Smooth muscle cell (in vitro differentiated cells): ENCODE measurements at regions not wholly inside any gene's neighbourhood (a gene's known extent, or its start where the extent isn't known, plus 50 kb on each side); places are given as distances from the start of the nearest gene placed in this dataset.

Source experiments
- DNase-seq: peaks from one replicate; lab custom pipeline; 2025; ENCODE audit not compliant: unreplicated experiment; lab: John Stamatoyannopoulos, UW
- H2AFZ ChIP-seq: fragments of 200-600 bp; sonication (generic); 2 replicates; pipeline ENCODE4 v1.6.0; 2016; ENCODE audit warnings: antibody characterized with exemption, low read depth, mild to moderate bottlenecking
- H3F3A ChIP-seq: fragments of 200-600 bp; sonication (generic); 2 replicates; pipeline ENCODE4 v1.6.0; 2017; ENCODE audit warnings: antibody characterized with exemption, low read depth
- H3K27ac ChIP-seq: fragments of 200-600 bp; sonication (generic); 2 replicates; pipeline ENCODE4 v1.5.1; 2016; ENCODE audit warnings: low read depth, mild to moderate bottlenecking
- H3K27me3 ChIP-seq: fragments of 200-600 bp; sonication (generic); 2 replicates; pipeline ENCODE4 v1.6.1; 2016; ENCODE audit warnings: low read depth, mild to moderate bottlenecking
- H3K36me3 ChIP-seq: fragments of 200-600 bp; sonication (generic); 2 replicates; pipeline ENCODE4 v1.5.1; 2016; ENCODE audit warnings: low read depth
- H3K4me1 ChIP-seq: fragments of 200-600 bp; sonication (generic); 2 replicates; pipeline ENCODE4 v1.5.1; 2016; ENCODE audit warnings: low read depth
- H3K4me2 ChIP-seq: fragments of 200-600 bp; sonication (generic); 2 replicates; pipeline ENCODE4 v1.6.0; 2016; ENCODE audit warnings: mild to moderate bottlenecking
- H3K4me3 ChIP-seq: fragments of 200-600 bp; sonication (generic); 2 replicates; pipeline ENCODE4 v1.5.1; 2016; ENCODE audit warnings: mild to moderate bottlenecking
- H3K79me2 ChIP-seq: fragments of 200-600 bp; sonication (generic); 2 replicates; pipeline ENCODE4 v1.6.0; 2016; ENCODE audit warnings: low read depth, mild to moderate bottlenecking
- H3K9ac ChIP-seq: fragments of 200-600 bp; sonication (generic); 2 replicates; pipeline ENCODE4 v1.6.0; 2016; ENCODE audit warnings: low read depth
- H3K9me3 ChIP-seq: fragments of 200-600 bp; sonication (generic); replicated peaks from 2 replicates; pipeline ENCODE4 v1.5.1; 2016; ENCODE audit warnings: low read depth
- H4K20me1 ChIP-seq: fragments of 200-600 bp; sonication (generic); 2 replicates; pipeline ENCODE4 v1.6.0; 2016; ENCODE audit warnings: low read depth
- WGBS: methylation state at CpG from one replicate; pipeline ENCODE4 v1.1.7; 2016; ENCODE audit warnings: low lambda C conversion rate; 5-methylcytosine and 5-hydroxymethylcytosine counted together
- TF ChIP-seq, protein P1 (sequence below): fragments of 200-600 bp; sonication (generic); IDR thresholded peaks from 2 replicates; pipeline ENCODE4 v1.5.1; 2017; ENCODE audit warnings: borderline replicate concordance, mild to moderate bottlenecking, antibody characterized with exemption; ENCODE audit not compliant: insufficient read depth, poor library complexity, severe bottlenecking

DNA sequence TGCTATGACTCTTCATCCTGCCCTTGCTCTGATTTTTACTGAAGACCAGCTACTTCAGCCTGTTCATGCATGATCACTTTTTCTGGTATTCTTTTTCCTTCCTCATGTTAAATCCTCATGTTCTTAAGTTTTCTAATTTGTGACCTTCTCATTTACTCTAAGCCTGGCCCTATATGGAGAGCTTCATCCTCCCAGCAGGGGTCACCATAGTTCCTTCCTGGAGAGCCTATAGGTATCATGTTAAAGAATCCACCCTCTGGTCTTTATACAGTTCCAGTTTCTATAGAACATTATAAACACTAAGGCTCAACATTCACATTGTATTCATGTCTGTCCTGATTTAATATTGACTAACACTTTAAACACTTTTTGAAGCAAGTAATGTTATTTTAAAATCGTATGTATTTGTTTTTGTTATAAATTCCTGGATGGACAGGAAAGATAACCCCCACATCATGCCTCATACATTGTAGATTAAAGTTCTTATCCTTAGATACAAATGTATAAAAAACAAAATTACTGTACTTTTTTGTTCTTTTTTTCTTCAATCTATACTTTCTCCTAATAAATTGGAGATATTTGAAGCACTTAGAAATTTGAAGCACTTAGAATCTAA lies 53.8 kb upstream of the OTUD4 start:
- H4K20me1 ChIP-seq: no peaks in the 10 kb centered on the region
- H2AFZ ChIP-seq: peak overlapping the region; percentile 63

DNA sequence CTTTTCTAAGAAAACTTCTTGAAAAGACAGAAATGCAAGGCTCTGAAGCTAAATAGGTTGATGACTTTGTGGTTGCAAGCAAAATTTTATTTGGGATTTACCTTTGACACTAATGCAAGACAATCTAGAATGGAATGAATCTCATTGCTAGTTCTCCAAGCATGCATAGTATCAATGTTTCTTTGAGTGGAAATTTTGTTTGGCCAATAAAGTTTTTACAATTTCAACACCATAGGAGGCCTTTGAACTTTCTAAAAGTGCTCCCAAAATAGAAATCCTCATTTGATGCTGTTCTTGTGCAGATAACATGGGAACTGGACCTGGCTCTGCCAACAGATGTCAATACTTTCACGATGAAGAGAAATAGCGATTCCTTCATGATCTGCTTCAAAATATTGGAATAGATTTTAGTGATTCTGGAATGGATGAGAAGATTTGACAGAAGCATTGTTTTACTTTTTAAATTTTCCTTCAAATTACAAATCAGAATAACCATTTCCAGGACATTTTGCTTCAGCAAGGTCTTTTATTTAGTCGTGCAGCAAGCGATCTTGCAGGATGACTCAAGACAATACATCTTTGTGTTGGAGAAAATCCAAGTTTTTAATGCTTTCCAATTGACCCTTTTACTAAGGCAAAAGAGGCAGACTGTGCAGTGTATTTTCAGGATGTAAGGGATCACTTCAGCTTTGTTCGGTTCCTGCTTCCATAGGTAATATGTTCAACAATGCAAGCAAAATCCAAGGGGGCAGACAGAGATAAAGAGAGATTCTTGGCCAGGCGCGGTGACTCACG lies 51.7 kb upstream of the OTUD4 start:
- WGBS: 92% methylated on average over 8 of the region's 8 CpGs
- H4K20me1 ChIP-seq: no peaks in the 10 kb centered on the region
- H3K27me3 ChIP-seq: no peaks in the 10 kb centered on the region
- no peaks in the 10 kb centered on the region for H3K9me3 ChIP-seq
- TF ChIP-seq, protein P1, sequence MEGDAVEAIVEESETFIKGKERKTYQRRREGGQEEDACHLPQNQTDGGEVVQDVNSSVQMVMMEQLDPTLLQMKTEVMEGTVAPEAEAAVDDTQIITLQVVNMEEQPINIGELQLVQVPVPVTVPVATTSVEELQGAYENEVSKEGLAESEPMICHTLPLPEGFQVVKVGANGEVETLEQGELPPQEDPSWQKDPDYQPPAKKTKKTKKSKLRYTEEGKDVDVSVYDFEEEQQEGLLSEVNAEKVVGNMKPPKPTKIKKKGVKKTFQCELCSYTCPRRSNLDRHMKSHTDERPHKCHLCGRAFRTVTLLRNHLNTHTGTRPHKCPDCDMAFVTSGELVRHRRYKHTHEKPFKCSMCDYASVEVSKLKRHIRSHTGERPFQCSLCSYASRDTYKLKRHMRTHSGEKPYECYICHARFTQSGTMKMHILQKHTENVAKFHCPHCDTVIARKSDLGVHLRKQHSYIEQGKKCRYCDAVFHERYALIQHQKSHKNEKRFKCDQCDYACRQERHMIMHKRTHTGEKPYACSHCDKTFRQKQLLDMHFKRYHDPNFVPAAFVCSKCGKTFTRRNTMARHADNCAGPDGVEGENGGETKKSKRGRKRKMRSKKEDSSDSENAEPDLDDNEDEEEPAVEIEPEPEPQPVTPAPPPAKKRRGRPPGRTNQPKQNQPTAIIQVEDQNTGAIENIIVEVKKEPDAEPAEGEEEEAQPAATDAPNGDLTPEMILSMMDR: no peak
- H3K79me2 ChIP-seq: no peaks in the 10 kb centered on the region
- no peak for DNase-seq
- H3K4me2 ChIP-seq: no peak overlapping the region
- no peak overlapping the region for H3K9ac ChIP-seq
- H3K27ac ChIP-seq: no peak overlapping the region
- H3K36me3 ChIP-seq: no peaks in the 10 kb centered on the region
- no peaks in the 10 kb centered on the region for H3F3A ChIP-seq
- no peak overlapping the region for H3K4me3 ChIP-seq
- no peak overlapping the region for H2AFZ ChIP-seq
- H3K4me1 ChIP-seq: no peaks in the 10 kb centered on the region

More for the DNA sequence above, 53.8 kb upstream of the OTUD4 start:
- TF ChIP-seq, protein P1: peak; percentile 97
- H3K9ac ChIP-seq: no peak overlapping the region
- no peaks in the 10 kb centered on the region for H3K36me3 ChIP-seq
- DNase-seq: no peak
- H3K79me2 ChIP-seq: no peaks in the 10 kb centered on the region
- H3K4me1 ChIP-seq: no peaks in the 10 kb centered on the region
- 13% methylated on average over 1 of the region's 1 CpG for WGBS
- no peaks in the 10 kb centered on the region for H3F3A ChIP-seq
- H3K27ac ChIP-seq: no peak overlapping the region
- no peaks in the 10 kb centered on the region for H3K27me3 ChIP-seq
- no peak overlapping the region for H3K4me2 ChIP-seq
- no peak overlapping the region for H3K4me3 ChIP-seq
- no peaks in the 10 kb centered on the region for H3K9me3 ChIP-seq

DNA sequence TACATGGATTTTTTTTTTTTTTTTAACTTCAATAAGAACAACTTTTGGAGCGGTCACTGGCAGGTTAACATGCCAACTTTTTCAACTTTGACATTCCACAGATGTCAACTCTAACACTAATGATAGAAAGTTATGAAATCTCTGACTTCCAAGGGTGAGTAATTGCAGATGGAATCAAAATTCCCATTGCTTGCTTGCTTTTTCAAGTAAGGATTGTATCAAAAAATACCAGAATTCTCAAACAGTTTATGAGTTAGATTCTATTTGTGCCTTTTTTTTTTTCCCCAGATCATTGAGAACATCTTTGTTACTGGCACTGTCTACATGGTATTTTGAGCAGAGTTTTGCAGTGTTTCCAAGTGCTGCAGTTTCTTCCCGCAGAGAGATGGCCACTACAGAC lies 50.3 kb upstream of the OTUD4 start:
- Histone ChIP-seq H3K4me3 (no peak overlapping the region), H3F3A (no peaks in the 10 kb centered on the region), H3K79me2 (no peaks in the 10 kb centered on the region), H3K27ac (no peak overlapping the region), H2AFZ (no peak overlapping the region), H3K27me3 (no peaks in the 10 kb centered on the region), H3K4me1 (no peaks in the 10 kb centered on the region), H3K9me3 (no peaks in the 10 kb centered on the region), H3K36me3 (no peaks in the 10 kb centered on the region), H3K9ac (no peak overlapping the region), H4K20me1 (no peaks in the 10 kb centered on the region), H3K4me2 (no peak overlapping the region)
- no peak for DNase-seq
- 95% methylated on average over 2 of the region's 2 CpGs for WGBS
- TF ChIP-seq, protein P1: no peak
